Stomach (tissue), 8 donors: ENCODE measurements at regions not wholly inside any gene's neighbourhood (a gene's known extent, or its start where the extent isn't known, plus 50 kb on each side); places are given as distances from the start of the nearest gene placed in this dataset.
A peak's percentile ranks its signal among the peaks of the same experiment; 100 is the strongest.
"Not testable (repeated sequence)": the region's sequence is repeated elsewhere in the genome, so short reads cannot be mapped to it uniquely, and the experiment has no call there.

ENCODE experiments used
- DNase-seq, 2 donors: peaks; one replicate each; pipeline versions ENCODE4 v3.0.0 to v3.0.0-alpha.2; 2013 to 2019
- H3K27ac ChIP-seq, 5 donors: fragments of 200-600 bp in 4 of 5; sonication (generic) in 4 of 5; one replicate each; pipeline ENCODE4 v1.5.1; 2013 to 2019; ENCODE audit warnings: mild to moderate bottlenecking in 1 of 5, moderate library complexity in 1 of 5
- H3K27me3 ChIP-seq, 3 donors: fragments of 200-600 bp; sonication (generic); one replicate each; pipeline ENCODE4 v1.5.1; 2017 to 2019; ENCODE audit warnings: mixed run types in 1 of 3
- H3K36me3 ChIP-seq, 4 donors: fragments of 200-600 bp; sonication (generic); 1 replicate in 3 of 4; 2 replicates in 1 of 4; pipeline ENCODE4 v1.5.1; 2016 to 2019
- H3K4me1 ChIP-seq, 4 donors: fragments of 200-600 bp; sonication (generic); one replicate each; pipeline ENCODE4 v1.5.1; 2016 to 2019
- H3K4me3 ChIP-seq, 4 donors: fragments of 200-600 bp; sonication (generic) in 3 of 4; one replicate each; pipeline ENCODE4 v1.5.1; 2016 to 2019; ENCODE audit warnings: mild to moderate bottlenecking in 1 of 4
- H3K9me3 ChIP-seq, 4 donors: fragments of 200-600 bp; sonication (generic); one replicate each; pipeline ENCODE4 v1.5.1; 2016 to 2019
- CTCF ChIP-seq, 7 experiments: fragments of 450-650 bp in 4 of 7; fragments of 200-600 bp in 3 of 7; sonication (generic) in 3 of 7; IDR thresholded peaks; one replicate each; pipeline ENCODE4 v1.5.1; 2016 to 2019; ENCODE audit warnings: antibody characterized with exemption in 7 of 7, control low read depth in 2 of 7, mild to moderate bottlenecking in 1 of 7
- EP300 ChIP-seq: sonication (generic); formaldehyde crosslinking; IDR thresholded peaks from one replicate; pipeline ENCODE4 v1.6.1; 2017; ENCODE audit warnings: antibody characterized with exemption
- POLR2A ChIP-seq, 4 donors: fragments of 450-650 bp; IDR thresholded peaks; one replicate each; pipeline ENCODE4 v1.6.1; 2016; ENCODE audit warnings: antibody characterized with exemption in 4 of 4, control low read depth in 2 of 4, mild to moderate bottlenecking in 1 of 4, moderate library complexity in 1 of 4
- POLR2AphosphoS5 ChIP-seq, 3 donors: sonication (generic); formaldehyde crosslinking; IDR thresholded peaks; one replicate each; pipeline ENCODE4 v1.6.1; 2016; ENCODE audit warnings: antibody characterized with exemption in 3 of 3
- WGBS, 5 donors: extraction: QIAGEN DNeasy Blood & Tissue Kit in 3 of 5; methylation state at CpG; one replicate each; pipeline versions ENCODE4 v1.1.5 to v1.1.7; 2013 to 2018; 5-methylcytosine and 5-hydroxymethylcytosine counted together
- intact Hi-C: fragments of 100-400 bp; cut with DNase I; formaldehyde crosslinking; loops from one replicate; pipeline ENCODE4 v1.15.1; 2023; ENCODE audit warnings: low total_unique reads
- donor health status: healthy with polysubstance abuse.
- donor health status: Bipolar disorder and iron deficiency.
- donor health status: healthy.

GRCh38 chrX:25105221-25105620, 89.5 kb upstream of the ARX start:
- WGBS, 5 donors, result 42 to 56% (median 45%) methylated on average over 4 of the region's 4 CpGs
- H3K9me3 ChIP-seq, result no peaks in the 10 kb centered on the region
- TF ChIP-seq POLR2A (IDR thresholded peaks at IDR 0.05), result no peak
- no peak for TF ChIP-seq CTCF (IDR thresholded peaks at IDR 0.05)
- no peak for TF ChIP-seq POLR2AphosphoS5 (IDR thresholded peaks at IDR 0.05)
- no peak for TF ChIP-seq EP300
- intact Hi-C loops, result no loop called here
- no peaks in the 10 kb centered on the region for H3K36me3 ChIP-seq
- DNase-seq, result no peak
- H3K27me3 ChIP-seq, result no peaks in the 10 kb centered on the region
- no peaks in the 10 kb centered on the region for H3K4me1 ChIP-seq
- no peak overlapping the region for H3K4me3 ChIP-seq
- no peak overlapping the region for H3K27ac ChIP-seq

- no peaks in the 10 kb centered on the region for H3K36me3 ChIP-seq
- H3K27me3 ChIP-seq, result peaks cover 0 to 6% (median 0%) of the 10 kb centered on the region in 3 donors
- H3K9me3 ChIP-seq, result no peaks in the 10 kb centered on the region
- intact Hi-C loops, result no loop called here
- no peak overlapping the region for H3K27ac ChIP-seq
- no peaks in the 10 kb centered on the region for H3K4me1 ChIP-seq
- peak in 1 of 2 donors; percentile 7 for DNase-seq
- no peak overlapping the region for H3K4me3 ChIP-seq
- TF ChIP-seq POLR2AphosphoS5 (IDR thresholded peaks at IDR 0.05) (no peak), POLR2A (IDR thresholded peaks at IDR 0.05) (no peak), EP300 (no peak), CTCF (IDR thresholded peaks at IDR 0.05) (no peak)
- WGBS, 5 donors, result 23 to 47% (median 44%) methylated on average over 3 of the region's 3 CpGs
These were observed 80.8 kb upstream of the ARX start for GRCh38 chrX:25096522-25097045.

GRCh38 chrX:25091152-25091551, 75.4 kb upstream of the ARX start:
- H3K4me3 ChIP-seq, DNase-seq: not testable (repeated sequence)
- 13 to 73% (median 61%) methylated on average over 1 of the region's 1 CpG for WGBS, 5 donors

GRCh38 chrX:25084446-25084845, 68.7 kb upstream of the ARX start:
- H3K4me1 ChIP-seq, result no peaks in the 10 kb centered on the region
- H3K9me3 ChIP-seq, result peaks cover 0 to 20% (median 6%) of the 10 kb centered on the region in 4 donors
- no peak for DNase-seq
- intact Hi-C loops, result no loop called here
- no peaks in the 10 kb centered on the region for H3K36me3 ChIP-seq
- WGBS, 5 donors, result 76 to 100% (median 92%) methylated on average over 1 of the region's 1 CpG
- no peaks in the 10 kb centered on the region for H3K27me3 ChIP-seq
- H3K4me3 ChIP-seq, result no peak overlapping the region
- no peak overlapping the region for H3K27ac ChIP-seq
- TF ChIP-seq POLR2AphosphoS5 (IDR thresholded peaks at IDR 0.05), result no peak
- no peak for TF ChIP-seq EP300
- TF ChIP-seq POLR2A (IDR thresholded peaks at IDR 0.05), result no peak
- no peak for TF ChIP-seq CTCF (IDR thresholded peaks at IDR 0.05)

More at GRCh38 chrX:25091152-25091551, 75.4 kb upstream of the ARX start:
- H3K27ac ChIP-seq, H3K36me3 ChIP-seq, H3K4me1 ChIP-seq, H3K27me3 ChIP-seq, intact Hi-C loops: not testable (repeated sequence)
- H3K9me3 ChIP-seq, result peaks cover 0 to 17% (median 6%) of the 10 kb centered on the region in 4 donors

GRCh38 chrX:25083661-25084060, 67.9 kb upstream of the ARX start:
- no peaks in the 10 kb centered on the region for H3K36me3 ChIP-seq
- H3K9me3 ChIP-seq, result peaks cover 0 to 13% (median 4%) of the 10 kb centered on the region in 4 donors
- H3K4me3 ChIP-seq, result no peak overlapping the region
- intact Hi-C loops, result no loop called here
- WGBS, 5 donors, result 56 to 75% (median 72%) methylated on average over 3 of the region's 3 CpGs
- H3K27me3 ChIP-seq, result no peaks in the 10 kb centered on the region
- DNase-seq, result no peak
- TF ChIP-seq CTCF (IDR thresholded peaks at IDR 0.05) (no peak), POLR2AphosphoS5 (IDR thresholded peaks at IDR 0.05) (no peak), POLR2A (IDR thresholded peaks at IDR 0.05) (no peak), EP300 (no peak)
- H3K4me1 ChIP-seq, result no peaks in the 10 kb centered on the region
- no peak overlapping the region for H3K27ac ChIP-seq
